ENCODE measurements at regions not wholly inside any gene's neighbourhood (a gene's known extent, or its start where the extent isn't known, plus 50 kb on each side); places are given as distances from the start of the nearest gene placed in this dataset. TPM values are rescaled to one million over a fixed set of nuclear protein-coding genes. Genes with fewer than 3 reads are reported as not detected.

Small RNA genes in the stretch of these regions (microRNA-seq; reads per million reads assigned to microRNA genes)
- gene MIR4432 (ENCODE audit: borderline replicate concordance), result not detected
